H9 (cell line): ENCODE measurements at regions not wholly inside any gene's neighbourhood (a gene's known extent, or its start where the extent isn't known, plus 50 kb on each side); places are given as distances from the start of the nearest gene placed in this dataset.

Experiments used
- DNase-seq: peaks from one replicate; pipeline ENCODE4 v3.0.0-alpha.2; 2017
- H2AFZ ChIP-seq: one replicate; pipeline ENCODE4 v1.6.1; 2013; ENCODE audit warnings: mild to moderate bottlenecking, low read length, control low read depth, moderate library complexity
- H2AK5ac ChIP-seq: 2 replicates; pipeline ENCODE4 v1.6.1; 2013; ENCODE audit warnings: low read length, control low read depth, mixed read lengths; ENCODE audit not compliant: insufficient read length
- H2BK120ac ChIP-seq: one replicate; pipeline ENCODE4 v1.6.1; 2013; ENCODE audit warnings: low read depth, mild to moderate bottlenecking, low read length, control low read depth, inconsistent platforms; ENCODE audit not compliant: poor library complexity, severe bottlenecking
- H2BK12ac ChIP-seq: 2 replicates; pipeline ENCODE4 v1.6.1; 2013; ENCODE audit warnings: low read length, control low read depth, mixed read lengths, low read depth; ENCODE audit not compliant: insufficient read length
- H2BK15ac ChIP-seq: 2 replicates; pipeline ENCODE4 v1.6.1; 2013; ENCODE audit warnings: low read depth, low read length, control low read depth
- H2BK20ac ChIP-seq: one replicate; pipeline ENCODE4 v1.6.1; 2013; ENCODE audit warnings: low read depth, mild to moderate bottlenecking, low read length, control low read depth, inconsistent platforms; ENCODE audit not compliant: poor library complexity, severe bottlenecking
- H2BK5ac ChIP-seq: 2 replicates; pipeline ENCODE4 v1.6.1; 2013; ENCODE audit warnings: low read length, control low read depth, mixed read lengths; ENCODE audit not compliant: insufficient read length
- H3K14ac ChIP-seq: 2 replicates; pipeline ENCODE4 v1.6.1; 2013; ENCODE audit warnings: low read length, control low read depth; ENCODE audit not compliant: insufficient read depth
- H3K18ac ChIP-seq: 2 replicates; pipeline ENCODE4 v1.6.1; 2013; ENCODE audit warnings: low read depth, mild to moderate bottlenecking, mixed read lengths, low read length, control low read depth; ENCODE audit not compliant: insufficient read length
- H3K23ac ChIP-seq: 2 replicates; pipeline ENCODE4 v1.6.1; 2013; ENCODE audit warnings: low read length, control low read depth, mixed read lengths, low read depth; ENCODE audit not compliant: insufficient read length
- H3K23me2 ChIP-seq: 2 replicates; pipeline ENCODE4 v1.6.1; 2013; ENCODE audit warnings: low read depth, mild to moderate bottlenecking, mixed read lengths, low read length, control low read depth; ENCODE audit not compliant: insufficient read length, poor library complexity, severe bottlenecking
- H3K27ac ChIP-seq: 2 replicates; pipeline ENCODE4 v1.5.1; 2013; ENCODE audit warnings: low read length, control low read depth, mixed read lengths, low read depth; ENCODE audit not compliant: insufficient read length
- H3K27me3 ChIP-seq: 2 replicates; pipeline ENCODE4 v1.6.1; 2013; ENCODE audit warnings: low read length, control low read depth, inconsistent platforms; ENCODE audit not compliant: insufficient read depth
- H3K4ac ChIP-seq: 2 replicates; pipeline ENCODE4 v1.6.1; 2013; ENCODE audit warnings: low read depth, mild to moderate bottlenecking, control low read depth, inconsistent platforms, low read length, moderate library complexity
- H3K4me1 ChIP-seq: 2 replicates; pipeline ENCODE4 v1.6.1; 2013; ENCODE audit warnings: low read length, control low read depth, inconsistent platforms; ENCODE audit not compliant: insufficient read depth
- H3K4me2 ChIP-seq: 2 replicates; pipeline ENCODE4 v1.6.1; 2013; ENCODE audit warnings: low read length, control low read depth, mixed read lengths; ENCODE audit not compliant: insufficient read length, insufficient read depth
- H3K56ac ChIP-seq: 2 replicates; pipeline ENCODE4 v1.6.1; 2013; ENCODE audit warnings: low read depth, mild to moderate bottlenecking, mixed read lengths, low read length, control low read depth; ENCODE audit not compliant: insufficient read length
- H3K79me1 ChIP-seq: 2 replicates; pipeline ENCODE4 v1.6.1; 2013; ENCODE audit warnings: low read depth, mild to moderate bottlenecking, moderate library complexity, low read length, control low read depth, inconsistent platforms; ENCODE audit not compliant: insufficient read depth, poor library complexity, severe bottlenecking
- H3K79me2 ChIP-seq: 2 replicates; pipeline ENCODE4 v1.6.1; 2013; ENCODE audit warnings: low read length, control low read depth, inconsistent platforms; ENCODE audit not compliant: insufficient read depth
- H3K9ac ChIP-seq: 2 replicates; pipeline ENCODE4 v1.6.1; 2013; ENCODE audit warnings: low read length, control low read depth, mixed read lengths; ENCODE audit not compliant: insufficient read length; ENCODE audit errors: extremely low read depth
- H3K9me3 ChIP-seq: one replicate; pipeline ENCODE4 v1.6.1; 2013; ENCODE audit warnings: low read depth, low read length, inconsistent platforms; ENCODE audit not compliant: control insufficient read depth
- H3T11ph ChIP-seq: one replicate; pipeline ENCODE4 v1.6.1; 2013; ENCODE audit warnings: mild to moderate bottlenecking, low read length, control low read depth, inconsistent platforms
- H4K20me1 ChIP-seq: one replicate; pipeline ENCODE4 v1.6.1; 2013; ENCODE audit not compliant: control insufficient read depth, insufficient read length, insufficient read depth
- H4K5ac ChIP-seq: 2 replicates; pipeline ENCODE4 v1.6.1; 2013; ENCODE audit warnings: low read depth, mild to moderate bottlenecking, mixed read lengths, low read length, control low read depth; ENCODE audit not compliant: insufficient read length
- H4K8ac ChIP-seq: replicated peaks from 2 replicates; pipeline ENCODE4 v1.6.1; 2013; ENCODE audit warnings: low read length, control low read depth, mixed read lengths, low read depth; ENCODE audit not compliant: insufficient read length
- H4K91ac ChIP-seq: 2 replicates; pipeline ENCODE4 v1.6.1; 2013; ENCODE audit warnings: low read depth, mild to moderate bottlenecking, moderate library complexity, mixed read lengths, low read length, control low read depth; ENCODE audit not compliant: insufficient read length
- H3K27ac Mint-ChIP-seq, 3 experiments: 2 replicates in 2 of 3; 3 replicates in 1 of 3; pipeline ENCODE4 v1.8.0; 2020 to 2021; ENCODE audit warnings: mixed read lengths in 3 of 3, mild to moderate bottlenecking in 1 of 3, moderate library complexity in 1 of 3
- H3K27me3 Mint-ChIP-seq: 2 replicates; pipeline ENCODE4 v1.8.0; 2021; ENCODE audit warnings: low read depth, mild to moderate bottlenecking, moderate library complexity, mixed read lengths
- H3K36me3 Mint-ChIP-seq, 3 experiments: 2 replicates in 2 of 3; 3 replicates in 1 of 3; pipeline ENCODE4 v1.8.0; 2020 to 2021; ENCODE audit warnings: low read depth in 3 of 3, mixed read lengths in 3 of 3; ENCODE audit not compliant: insufficient read depth in 1 of 3
- H3K4me1 Mint-ChIP-seq, 2 experiments: 2 replicates each; pipeline ENCODE4 v1.8.0; 2020; ENCODE audit warnings: mixed read lengths in 2 of 2
- H3K4me3 Mint-ChIP-seq, 2 experiments: 2 replicates in 1 of 2; 3 replicates in 1 of 2; pipeline ENCODE4 v1.8.0; 2020 to 2021; ENCODE audit warnings: mild to moderate bottlenecking in 2 of 2, mixed read lengths in 2 of 2, moderate library complexity in 1 of 2
- H3K9me3 Mint-ChIP-seq, 2 experiments: 2 replicates in 1 of 2; 3 replicates in 1 of 2; pipeline ENCODE4 v1.8.0; 2020; ENCODE audit warnings: mild to moderate bottlenecking in 2 of 2, mixed read lengths in 2 of 2, moderate library complexity in 1 of 2
- WGBS: extraction: QIAGEN DNeasy Blood & Tissue Kit; methylation state at CpG from one replicate; pipeline ENCODE4 v1.1.7; 2013; ENCODE audit warnings: missing lambda C conversion rate, low lambda C conversion rate, mixed read lengths; ENCODE audit not compliant: insufficient read length; ENCODE audit errors: extremely low coverage; 5-methylcytosine and 5-hydroxymethylcytosine counted together
- TF ChIP-seq, protein P1 (sequence below): fragments of 200-600 bp; sonication (generic); conservative IDR thresholded peaks from 3 replicates; pipeline ENCODE4 v1.8.0; 2021; ENCODE audit warnings: antibody characterized with exemption, mild to moderate bottlenecking

GRCh38 chr16:65837464-65837863, 529.0 kb upstream of the CDH5 start:
- Mint-ChIP-seq H3K27me3 (peaks cover 2% of the 10 kb centered on the region), H3K4me1 (no peaks in the 10 kb centered on the region; a peak in 1 of 4 replicates), H3K36me3 (no peaks in the 10 kb centered on the region), H3K4me3 (no peak overlapping the region), H3K27ac (no peak overlapping the region), H3K9me3 (no peaks in the 10 kb centered on the region)
- Histone ChIP-seq H4K5ac (no peak overlapping the region), H2BK5ac (no peak overlapping the region), H3K9ac (no peak overlapping the region), H3K79me1 (no peaks in the 10 kb centered on the region), H3K23ac (no peak overlapping the region), H2AK5ac (no peak overlapping the region), H3K79me2 (no peaks in the 10 kb centered on the region), H3T11ph (no peak overlapping the region), H3K56ac (no peak overlapping the region), H2BK12ac (no peak overlapping the region), H3K4me1 (no peaks in the 10 kb centered on the region), H4K8ac (no peak overlapping the region), H3K27ac (no peak overlapping the region), H2BK120ac (no peak overlapping the region), H3K27me3 (no peaks in the 10 kb centered on the region), H4K91ac (no peak overlapping the region), H3K9me3 (no peaks in the 10 kb centered on the region), H2BK15ac (no peak overlapping the region), H3K14ac (no peak overlapping the region), H3K18ac (no peak overlapping the region), H2AFZ (no peak overlapping the region), H2BK20ac (no peak overlapping the region), H3K4me2 (no peak overlapping the region), H4K20me1 (no peaks in the 10 kb centered on the region), H3K23me2 (no peaks in the 10 kb centered on the region), H3K4ac (no peak overlapping the region)
- WGBS, result no CpG with 5 or more reads among the region's 3 CpGs
- DNase-seq, result no peak
- TF ChIP-seq, protein P1, sequence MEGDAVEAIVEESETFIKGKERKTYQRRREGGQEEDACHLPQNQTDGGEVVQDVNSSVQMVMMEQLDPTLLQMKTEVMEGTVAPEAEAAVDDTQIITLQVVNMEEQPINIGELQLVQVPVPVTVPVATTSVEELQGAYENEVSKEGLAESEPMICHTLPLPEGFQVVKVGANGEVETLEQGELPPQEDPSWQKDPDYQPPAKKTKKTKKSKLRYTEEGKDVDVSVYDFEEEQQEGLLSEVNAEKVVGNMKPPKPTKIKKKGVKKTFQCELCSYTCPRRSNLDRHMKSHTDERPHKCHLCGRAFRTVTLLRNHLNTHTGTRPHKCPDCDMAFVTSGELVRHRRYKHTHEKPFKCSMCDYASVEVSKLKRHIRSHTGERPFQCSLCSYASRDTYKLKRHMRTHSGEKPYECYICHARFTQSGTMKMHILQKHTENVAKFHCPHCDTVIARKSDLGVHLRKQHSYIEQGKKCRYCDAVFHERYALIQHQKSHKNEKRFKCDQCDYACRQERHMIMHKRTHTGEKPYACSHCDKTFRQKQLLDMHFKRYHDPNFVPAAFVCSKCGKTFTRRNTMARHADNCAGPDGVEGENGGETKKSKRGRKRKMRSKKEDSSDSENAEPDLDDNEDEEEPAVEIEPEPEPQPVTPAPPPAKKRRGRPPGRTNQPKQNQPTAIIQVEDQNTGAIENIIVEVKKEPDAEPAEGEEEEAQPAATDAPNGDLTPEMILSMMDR, result no peak
